ENCODE measurements at regions not wholly inside any gene's neighbourhood (a gene's known extent, or its start where the extent isn't known, plus 50 kb on each side); places are given as distances from the start of the nearest gene placed in this dataset.
"Not testable (repeated sequence)": the region's sequence is repeated elsewhere in the genome, so short reads cannot be mapped to it uniquely, and the experiment has no call there.

DNA sequence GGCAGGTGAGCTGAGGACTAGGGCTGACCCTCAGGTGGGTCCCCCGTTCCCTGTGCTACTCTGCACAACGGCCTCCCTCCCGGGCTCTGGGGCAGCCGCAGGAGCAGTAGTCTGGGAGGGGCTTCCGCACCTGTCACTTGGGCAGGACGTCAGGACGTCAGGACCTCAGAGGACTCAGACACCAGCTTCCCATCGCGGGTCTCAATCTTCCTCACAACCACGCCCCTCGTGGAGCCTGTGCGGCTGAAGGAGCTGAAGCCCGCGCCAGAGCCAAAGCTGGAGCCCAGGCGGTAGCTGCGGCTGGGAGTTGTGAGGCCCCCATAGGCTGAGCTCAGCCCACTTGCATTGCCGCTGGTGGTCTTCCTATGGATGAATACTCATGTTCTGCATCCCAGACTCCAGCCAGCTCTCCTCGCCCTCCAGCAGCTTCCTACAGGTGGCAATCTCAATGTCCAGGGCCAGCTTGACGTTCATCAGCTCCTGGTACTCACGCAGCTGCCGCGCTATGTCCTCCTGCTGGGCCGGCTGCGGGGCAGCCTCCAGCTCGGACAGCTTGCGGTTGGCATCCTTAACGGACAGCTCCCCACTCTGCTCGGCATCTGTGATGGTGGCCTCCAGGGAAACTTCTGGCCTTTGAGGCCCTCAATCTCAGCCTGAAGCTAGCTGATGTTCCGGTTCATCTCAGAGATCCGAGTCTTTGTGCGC, 381.4 kb upstream of the RGMB start:
- TF ChIP-seq NR2F2 (IDR thresholded peaks at IDR 0.05), result no peak
- no peak for TF ChIP-seq FOXA2 (IDR thresholded peaks at IDR 0.05)
- TF ChIP-seq, protein P1, sequence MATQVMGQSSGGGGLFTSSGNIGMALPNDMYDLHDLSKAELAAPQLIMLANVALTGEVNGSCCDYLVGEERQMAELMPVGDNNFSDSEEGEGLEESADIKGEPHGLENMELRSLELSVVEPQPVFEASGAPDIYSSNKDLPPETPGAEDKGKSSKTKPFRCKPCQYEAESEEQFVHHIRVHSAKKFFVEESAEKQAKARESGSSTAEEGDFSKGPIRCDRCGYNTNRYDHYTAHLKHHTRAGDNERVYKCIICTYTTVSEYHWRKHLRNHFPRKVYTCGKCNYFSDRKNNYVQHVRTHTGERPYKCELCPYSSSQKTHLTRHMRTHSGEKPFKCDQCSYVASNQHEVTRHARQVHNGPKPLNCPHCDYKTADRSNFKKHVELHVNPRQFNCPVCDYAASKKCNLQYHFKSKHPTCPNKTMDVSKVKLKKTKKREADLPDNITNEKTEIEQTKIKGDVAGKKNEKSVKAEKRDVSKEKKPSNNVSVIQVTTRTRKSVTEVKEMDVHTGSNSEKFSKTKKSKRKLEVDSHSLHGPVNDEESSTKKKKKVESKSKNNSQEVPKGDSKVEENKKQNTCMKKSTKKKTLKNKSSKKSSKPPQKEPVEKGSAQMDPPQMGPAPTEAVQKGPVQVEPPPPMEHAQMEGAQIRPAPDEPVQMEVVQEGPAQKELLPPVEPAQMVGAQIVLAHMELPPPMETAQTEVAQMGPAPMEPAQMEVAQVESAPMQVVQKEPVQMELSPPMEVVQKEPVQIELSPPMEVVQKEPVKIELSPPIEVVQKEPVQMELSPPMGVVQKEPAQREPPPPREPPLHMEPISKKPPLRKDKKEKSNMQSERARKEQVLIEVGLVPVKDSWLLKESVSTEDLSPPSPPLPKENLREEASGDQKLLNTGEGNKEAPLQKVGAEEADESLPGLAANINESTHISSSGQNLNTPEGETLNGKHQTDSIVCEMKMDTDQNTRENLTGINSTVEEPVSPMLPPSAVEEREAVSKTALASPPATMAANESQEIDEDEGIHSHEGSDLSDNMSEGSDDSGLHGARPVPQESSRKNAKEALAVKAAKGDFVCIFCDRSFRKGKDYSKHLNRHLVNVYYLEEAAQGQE (IDR thresholded peaks at IDR 0.05), result no peak
- no peak for TF ChIP-seq SP1 (IDR thresholded peaks at IDR 0.05)
- no peak for TF ChIP-seq TAF1 (conservative IDR thresholded peaks at IDR 0.05)
- no peak for TF ChIP-seq JUND (IDR thresholded peaks at IDR 0.05)
- TF ChIP-seq YY1 (IDR thresholded peaks at IDR 0.05), result no peak
- TF ChIP-seq EGR1 (IDR thresholded peaks at IDR 0.05; ENCODE audit: low read depth in 2 of 2), result no peak
- TF ChIP-seq HNF4G (IDR thresholded peaks at IDR 0.05), result no peak
- TF ChIP-seq, protein P2, sequence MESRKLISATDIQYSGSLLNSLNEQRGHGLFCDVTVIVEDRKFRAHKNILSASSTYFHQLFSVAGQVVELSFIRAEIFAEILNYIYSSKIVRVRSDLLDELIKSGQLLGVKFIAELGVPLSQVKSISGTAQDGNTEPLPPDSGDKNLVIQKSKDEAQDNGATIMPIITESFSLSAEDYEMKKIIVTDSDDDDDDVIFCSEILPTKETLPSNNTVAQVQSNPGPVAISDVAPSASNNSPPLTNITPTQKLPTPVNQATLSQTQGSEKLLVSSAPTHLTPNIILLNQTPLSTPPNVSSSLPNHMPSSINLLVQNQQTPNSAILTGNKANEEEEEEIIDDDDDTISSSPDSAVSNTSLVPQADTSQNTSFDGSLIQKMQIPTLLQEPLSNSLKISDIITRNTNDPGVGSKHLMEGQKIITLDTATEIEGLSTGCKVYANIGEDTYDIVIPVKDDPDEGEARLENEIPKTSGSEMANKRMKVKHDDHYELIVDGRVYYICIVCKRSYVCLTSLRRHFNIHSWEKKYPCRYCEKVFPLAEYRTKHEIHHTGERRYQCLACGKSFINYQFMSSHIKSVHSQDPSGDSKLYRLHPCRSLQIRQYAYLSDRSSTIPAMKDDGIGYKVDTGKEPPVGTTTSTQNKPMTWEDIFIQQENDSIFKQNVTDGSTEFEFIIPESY (IDR thresholded peaks at IDR 0.05), result no peak
- TF ChIP-seq, protein P3, sequence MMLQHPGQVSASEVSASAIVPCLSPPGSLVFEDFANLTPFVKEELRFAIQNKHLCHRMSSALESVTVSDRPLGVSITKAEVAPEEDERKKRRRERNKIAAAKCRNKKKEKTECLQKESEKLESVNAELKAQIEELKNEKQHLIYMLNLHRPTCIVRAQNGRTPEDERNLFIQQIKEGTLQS (IDR thresholded peaks at IDR 0.05), result no peak
- TF ChIP-seq, protein P4, sequence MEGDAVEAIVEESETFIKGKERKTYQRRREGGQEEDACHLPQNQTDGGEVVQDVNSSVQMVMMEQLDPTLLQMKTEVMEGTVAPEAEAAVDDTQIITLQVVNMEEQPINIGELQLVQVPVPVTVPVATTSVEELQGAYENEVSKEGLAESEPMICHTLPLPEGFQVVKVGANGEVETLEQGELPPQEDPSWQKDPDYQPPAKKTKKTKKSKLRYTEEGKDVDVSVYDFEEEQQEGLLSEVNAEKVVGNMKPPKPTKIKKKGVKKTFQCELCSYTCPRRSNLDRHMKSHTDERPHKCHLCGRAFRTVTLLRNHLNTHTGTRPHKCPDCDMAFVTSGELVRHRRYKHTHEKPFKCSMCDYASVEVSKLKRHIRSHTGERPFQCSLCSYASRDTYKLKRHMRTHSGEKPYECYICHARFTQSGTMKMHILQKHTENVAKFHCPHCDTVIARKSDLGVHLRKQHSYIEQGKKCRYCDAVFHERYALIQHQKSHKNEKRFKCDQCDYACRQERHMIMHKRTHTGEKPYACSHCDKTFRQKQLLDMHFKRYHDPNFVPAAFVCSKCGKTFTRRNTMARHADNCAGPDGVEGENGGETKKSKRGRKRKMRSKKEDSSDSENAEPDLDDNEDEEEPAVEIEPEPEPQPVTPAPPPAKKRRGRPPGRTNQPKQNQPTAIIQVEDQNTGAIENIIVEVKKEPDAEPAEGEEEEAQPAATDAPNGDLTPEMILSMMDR (IDR thresholded peaks at IDR 0.05; ENCODE audit: low read depth, low read length, missing input control), result no peak
- no peak for TF ChIP-seq RXRA (IDR thresholded peaks at IDR 0.05)
- Histone ChIP-seq H3K9ac (ENCODE audit: low read depth in 1 of 2, low read length in 2 of 2) (no peak overlapping the region), H3K27me3 (ENCODE audit: control insufficient read depth in 4 of 4, insufficient read depth in 4 of 4, low read length in 3 of 4) (peaks cover 0 to 3% (median 0%) of the 10 kb centered on the region in 4 donors), H3K36me3 (ENCODE audit: control insufficient read depth in 4 of 4, insufficient read depth in 3 of 4, low read depth in 1 of 4, low read length in 3 of 4) (no peaks in the 10 kb centered on the region), H3K4me1 (ENCODE audit: control insufficient read depth in 4 of 4, insufficient read depth in 4 of 4, low read length in 3 of 4) (no peaks in the 10 kb centered on the region), H3K27ac (ENCODE audit: low read depth in 1 of 2, low read length in 2 of 2) (no peak overlapping the region), H3K4me3 (ENCODE audit: low read depth in 1 of 3, low read length in 3 of 3) (no peak overlapping the region), H3K9me3 (ENCODE audit: control insufficient read depth in 4 of 4, low read length in 3 of 4) (peaks cover 0 to 3% (median 0%) of the 10 kb centered on the region in 4 donors)
- no peak for DNase-seq (ENCODE audit: low spot score)
- WGBS, result 90% methylated on average over 31 of the region's 31 CpGs

DNA sequence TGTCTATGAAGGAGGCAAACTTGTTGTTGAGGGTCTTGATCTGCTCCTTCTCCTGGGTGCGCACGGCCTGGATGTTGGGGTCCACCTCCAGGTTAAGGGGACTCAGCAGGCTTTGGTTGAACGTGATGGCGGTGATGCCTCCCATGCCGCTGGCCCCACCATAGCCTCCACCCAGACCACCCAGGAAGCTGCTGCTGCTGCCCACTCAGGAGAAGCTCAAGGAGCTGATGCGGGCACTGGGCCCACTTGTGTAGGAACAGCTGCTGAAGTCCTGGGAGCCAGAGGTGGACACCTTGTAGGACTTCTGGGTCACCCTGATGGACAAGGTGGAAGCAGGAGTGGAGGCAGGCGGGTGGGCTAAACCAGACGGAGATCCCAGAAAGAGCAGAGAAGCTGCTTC, 380.3 kb upstream of the RGMB start:
- DNase-seq (ENCODE audit: low spot score); H3K27me3 ChIP-seq (ENCODE audit: control insufficient read depth in 4 of 4, insufficient read depth in 4 of 4, low read length in 3 of 4): not testable (repeated sequence)

More for the DNA sequence above, 380.3 kb upstream of the RGMB start:
- H3K4me3 ChIP-seq (ENCODE audit: low read depth in 1 of 3, low read length in 3 of 3); H3K36me3 ChIP-seq (ENCODE audit: control insufficient read depth in 4 of 4, insufficient read depth in 3 of 4, low read depth in 1 of 4, low read length in 3 of 4); H3K9me3 ChIP-seq (ENCODE audit: control insufficient read depth in 4 of 4, low read length in 3 of 4); H3K27ac ChIP-seq (ENCODE audit: low read depth in 1 of 2, low read length in 2 of 2); H3K9ac ChIP-seq (ENCODE audit: low read depth in 1 of 2, low read length in 2 of 2); H3K4me1 ChIP-seq (ENCODE audit: control insufficient read depth in 4 of 4, insufficient read depth in 4 of 4, low read length in 3 of 4): not testable (repeated sequence)
- 89% methylated on average over 8 of the region's 8 CpGs for WGBS

Measured in liver (tissue), 8 donors.